ENCODE measurements at regions not wholly inside any gene's neighbourhood (a gene's known extent, or its start where the extent isn't known, plus 50 kb on each side); places are given as distances from the start of the nearest gene placed in this dataset.

DNA sequence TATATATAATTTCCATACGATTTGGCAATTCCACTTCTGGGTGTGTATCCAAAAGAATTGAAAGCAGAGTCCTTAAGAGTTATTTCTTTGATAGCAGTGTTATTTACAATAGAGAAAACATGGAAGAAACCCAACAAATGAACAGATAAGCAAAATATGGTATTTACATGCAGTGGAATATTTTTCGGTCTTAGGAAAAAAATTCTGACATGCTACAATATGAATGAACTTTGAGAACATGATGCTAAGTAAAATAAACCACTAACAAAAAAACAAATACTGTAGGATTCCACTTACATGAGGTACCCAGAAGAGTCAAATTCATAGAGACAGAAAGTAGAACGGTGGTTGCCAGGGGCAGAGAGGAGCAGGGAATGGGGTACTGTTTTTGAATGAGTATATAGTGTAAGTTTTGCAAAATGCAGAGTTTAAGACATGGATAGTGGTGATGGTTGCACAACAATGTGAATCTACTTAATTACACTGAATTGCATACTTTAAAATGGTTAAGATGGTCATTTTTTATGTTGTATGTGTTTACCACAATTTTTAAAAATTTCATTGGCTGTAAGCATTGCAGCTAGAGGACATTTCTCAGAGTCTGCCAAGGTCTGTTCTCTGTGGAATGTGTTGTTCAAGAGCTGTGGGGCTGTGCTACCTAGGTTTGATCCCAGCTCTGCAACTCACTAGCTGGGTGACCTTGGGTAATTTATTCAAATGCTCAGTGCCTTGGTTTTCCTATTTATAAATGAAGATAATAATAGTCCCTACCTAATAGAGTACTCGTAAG, 122.1 kb downstream of the MEX3B start:
- TF ChIP-seq, protein P1, sequence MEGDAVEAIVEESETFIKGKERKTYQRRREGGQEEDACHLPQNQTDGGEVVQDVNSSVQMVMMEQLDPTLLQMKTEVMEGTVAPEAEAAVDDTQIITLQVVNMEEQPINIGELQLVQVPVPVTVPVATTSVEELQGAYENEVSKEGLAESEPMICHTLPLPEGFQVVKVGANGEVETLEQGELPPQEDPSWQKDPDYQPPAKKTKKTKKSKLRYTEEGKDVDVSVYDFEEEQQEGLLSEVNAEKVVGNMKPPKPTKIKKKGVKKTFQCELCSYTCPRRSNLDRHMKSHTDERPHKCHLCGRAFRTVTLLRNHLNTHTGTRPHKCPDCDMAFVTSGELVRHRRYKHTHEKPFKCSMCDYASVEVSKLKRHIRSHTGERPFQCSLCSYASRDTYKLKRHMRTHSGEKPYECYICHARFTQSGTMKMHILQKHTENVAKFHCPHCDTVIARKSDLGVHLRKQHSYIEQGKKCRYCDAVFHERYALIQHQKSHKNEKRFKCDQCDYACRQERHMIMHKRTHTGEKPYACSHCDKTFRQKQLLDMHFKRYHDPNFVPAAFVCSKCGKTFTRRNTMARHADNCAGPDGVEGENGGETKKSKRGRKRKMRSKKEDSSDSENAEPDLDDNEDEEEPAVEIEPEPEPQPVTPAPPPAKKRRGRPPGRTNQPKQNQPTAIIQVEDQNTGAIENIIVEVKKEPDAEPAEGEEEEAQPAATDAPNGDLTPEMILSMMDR (IDR thresholded peaks at IDR 0.05), result no peak
- TF ChIP-seq CREB1 (CRISPR knock-in tag; IDR thresholded peaks at IDR 0.05), result no peak
- TF ChIP-seq, protein P2, sequence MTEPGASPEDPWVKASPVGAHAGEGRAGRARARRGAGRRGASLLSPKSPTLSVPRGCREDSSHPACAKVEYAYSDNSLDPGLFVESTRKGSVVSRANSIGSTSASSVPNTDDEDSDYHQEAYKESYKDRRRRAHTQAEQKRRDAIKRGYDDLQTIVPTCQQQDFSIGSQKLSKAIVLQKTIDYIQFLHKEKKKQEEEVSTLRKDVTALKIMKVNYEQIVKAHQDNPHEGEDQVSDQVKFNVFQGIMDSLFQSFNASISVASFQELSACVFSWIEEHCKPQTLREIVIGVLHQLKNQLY (CRISPR knock-in tag; IDR thresholded peaks at IDR 0.05), result no peak
- TF ChIP-seq ZNF121 (CRISPR knock-in tag; IDR thresholded peaks at IDR 0.05), result no peak
- TF ChIP-seq, protein P3, sequence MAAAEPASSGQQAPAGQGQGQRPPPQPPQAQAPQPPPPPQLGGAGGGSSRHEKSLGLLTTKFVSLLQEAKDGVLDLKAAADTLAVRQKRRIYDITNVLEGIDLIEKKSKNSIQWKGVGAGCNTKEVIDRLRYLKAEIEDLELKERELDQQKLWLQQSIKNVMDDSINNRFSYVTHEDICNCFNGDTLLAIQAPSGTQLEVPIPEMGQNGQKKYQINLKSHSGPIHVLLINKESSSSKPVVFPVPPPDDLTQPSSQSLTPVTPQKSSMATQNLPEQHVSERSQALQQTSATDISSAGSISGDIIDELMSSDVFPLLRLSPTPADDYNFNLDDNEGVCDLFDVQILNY (CRISPR knock-in tag; IDR thresholded peaks at IDR 0.05), result no peak
- TF ChIP-seq NR1H2 (CRISPR knock-in tag; IDR thresholded peaks at IDR 0.05), result no peak
- no peak for TF ChIP-seq TEAD4 (CRISPR knock-in tag; IDR thresholded peaks at IDR 0.05)
- TF ChIP-seq, protein P4, sequence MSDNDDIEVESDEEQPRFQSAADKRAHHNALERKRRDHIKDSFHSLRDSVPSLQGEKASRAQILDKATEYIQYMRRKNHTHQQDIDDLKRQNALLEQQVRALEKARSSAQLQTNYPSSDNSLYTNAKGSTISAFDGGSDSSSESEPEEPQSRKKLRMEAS (CRISPR knock-in tag; IDR thresholded peaks at IDR 0.05), result no peak
